ENCODE measurements at regions not wholly inside any gene's neighbourhood (a gene's known extent, or its start where the extent isn't known, plus 50 kb on each side); places are given as distances from the start of the nearest gene placed in this dataset.

DNA sequence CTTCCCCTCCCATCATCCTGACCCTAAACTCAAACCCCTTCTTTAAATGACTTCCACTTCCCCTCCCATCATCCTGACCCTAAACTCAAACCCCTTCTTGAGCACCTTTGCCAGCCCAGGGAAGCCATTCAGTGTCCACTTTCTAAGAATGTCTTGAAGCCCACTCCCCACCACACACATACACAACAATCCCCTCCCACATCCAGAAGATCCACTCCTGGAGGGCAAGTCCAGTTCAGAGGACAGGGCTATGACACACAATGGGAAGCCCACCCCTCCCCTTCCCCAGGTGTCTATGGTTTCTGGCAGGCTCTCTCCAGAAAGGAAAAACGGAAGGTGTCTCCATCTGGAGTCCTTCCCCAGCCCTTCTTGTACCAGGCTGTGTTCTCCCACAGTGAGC, 117.1 kb downstream of the KCNA5 start:
- TF ChIP-seq, protein P1, sequence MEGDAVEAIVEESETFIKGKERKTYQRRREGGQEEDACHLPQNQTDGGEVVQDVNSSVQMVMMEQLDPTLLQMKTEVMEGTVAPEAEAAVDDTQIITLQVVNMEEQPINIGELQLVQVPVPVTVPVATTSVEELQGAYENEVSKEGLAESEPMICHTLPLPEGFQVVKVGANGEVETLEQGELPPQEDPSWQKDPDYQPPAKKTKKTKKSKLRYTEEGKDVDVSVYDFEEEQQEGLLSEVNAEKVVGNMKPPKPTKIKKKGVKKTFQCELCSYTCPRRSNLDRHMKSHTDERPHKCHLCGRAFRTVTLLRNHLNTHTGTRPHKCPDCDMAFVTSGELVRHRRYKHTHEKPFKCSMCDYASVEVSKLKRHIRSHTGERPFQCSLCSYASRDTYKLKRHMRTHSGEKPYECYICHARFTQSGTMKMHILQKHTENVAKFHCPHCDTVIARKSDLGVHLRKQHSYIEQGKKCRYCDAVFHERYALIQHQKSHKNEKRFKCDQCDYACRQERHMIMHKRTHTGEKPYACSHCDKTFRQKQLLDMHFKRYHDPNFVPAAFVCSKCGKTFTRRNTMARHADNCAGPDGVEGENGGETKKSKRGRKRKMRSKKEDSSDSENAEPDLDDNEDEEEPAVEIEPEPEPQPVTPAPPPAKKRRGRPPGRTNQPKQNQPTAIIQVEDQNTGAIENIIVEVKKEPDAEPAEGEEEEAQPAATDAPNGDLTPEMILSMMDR (IDR thresholded peaks at IDR 0.05): no peak
- no peak for TF ChIP-seq POLR2A (IDR thresholded peaks at IDR 0.05)
